Omental fat pad (tissue), 3 donors: ENCODE measurements at regions not wholly inside any gene's neighbourhood (a gene's known extent, or its start where the extent isn't known, plus 50 kb on each side); places are given as distances from the start of the nearest gene placed in this dataset.

Source experiments
- ATAC-seq: fragments of 150-250 bp; one replicate; pipeline ENCODE4 v1.9.1; 2016; ENCODE audit warnings: mild to moderate bottlenecking, moderate library complexity; ENCODE audit not compliant: low FRiP score
- DNase-seq: peaks from one replicate; pipeline ENCODE4 v3.0.0-alpha.2; 2019; ENCODE audit warnings: low spot score
- TF ChIP-seq, protein P1 (sequence below), 3 donors: fragments of 450-650 bp; IDR thresholded peaks; one replicate each; pipeline ENCODE4 v1.5.1; 2016 to 2017; ENCODE audit warnings: antibody characterized with exemption in 3 of 3, mild to moderate bottlenecking in 3 of 3, moderate library complexity in 2 of 3

GRCh38 chr2:40874380-40874779 lies 422.5 kb upstream of the SLC8A1 start:
- ATAC-seq (no peak), DNase-seq (no peak)
- TF ChIP-seq, protein P1, sequence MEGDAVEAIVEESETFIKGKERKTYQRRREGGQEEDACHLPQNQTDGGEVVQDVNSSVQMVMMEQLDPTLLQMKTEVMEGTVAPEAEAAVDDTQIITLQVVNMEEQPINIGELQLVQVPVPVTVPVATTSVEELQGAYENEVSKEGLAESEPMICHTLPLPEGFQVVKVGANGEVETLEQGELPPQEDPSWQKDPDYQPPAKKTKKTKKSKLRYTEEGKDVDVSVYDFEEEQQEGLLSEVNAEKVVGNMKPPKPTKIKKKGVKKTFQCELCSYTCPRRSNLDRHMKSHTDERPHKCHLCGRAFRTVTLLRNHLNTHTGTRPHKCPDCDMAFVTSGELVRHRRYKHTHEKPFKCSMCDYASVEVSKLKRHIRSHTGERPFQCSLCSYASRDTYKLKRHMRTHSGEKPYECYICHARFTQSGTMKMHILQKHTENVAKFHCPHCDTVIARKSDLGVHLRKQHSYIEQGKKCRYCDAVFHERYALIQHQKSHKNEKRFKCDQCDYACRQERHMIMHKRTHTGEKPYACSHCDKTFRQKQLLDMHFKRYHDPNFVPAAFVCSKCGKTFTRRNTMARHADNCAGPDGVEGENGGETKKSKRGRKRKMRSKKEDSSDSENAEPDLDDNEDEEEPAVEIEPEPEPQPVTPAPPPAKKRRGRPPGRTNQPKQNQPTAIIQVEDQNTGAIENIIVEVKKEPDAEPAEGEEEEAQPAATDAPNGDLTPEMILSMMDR (IDR thresholded peaks at IDR 0.05), result no peak

GRCh38 chr2:40877734-40878288 lies 425.9 kb upstream of the SLC8A1 start:
- ATAC-seq, result no peak
- no peak for DNase-seq
- TF ChIP-seq, protein P1 (IDR thresholded peaks at IDR 0.05), result no peak

- no peak for DNase-seq
- TF ChIP-seq, protein P1 (IDR thresholded peaks at IDR 0.05), result no peak
- no peak for ATAC-seq
Observed at GRCh38 chr2:40879305-40879704, 427.4 kb upstream of the SLC8A1 start.

DNA sequence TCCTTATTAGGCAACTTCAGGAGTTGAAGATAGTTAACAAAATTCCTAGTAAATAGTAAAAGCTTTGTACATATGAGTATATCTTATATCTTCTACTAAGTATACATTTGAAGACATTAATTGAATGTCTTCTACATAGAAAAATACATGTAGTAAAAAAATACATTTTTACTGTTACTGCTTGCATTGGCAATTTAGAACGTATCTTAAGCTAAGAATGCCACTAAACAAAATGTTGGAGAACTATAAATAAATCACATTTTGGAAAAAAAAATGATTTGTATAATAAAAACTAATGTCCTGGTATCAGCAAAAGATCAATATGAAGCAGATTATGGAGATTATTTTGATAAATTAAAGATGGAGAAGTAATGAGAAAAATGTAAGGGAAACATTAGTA lies 434.2 kb upstream of the SLC8A1 start:
- ATAC-seq (no peak), DNase-seq (no peak)
- TF ChIP-seq, protein P1 (IDR thresholded peaks at IDR 0.05), result no peak

DNA sequence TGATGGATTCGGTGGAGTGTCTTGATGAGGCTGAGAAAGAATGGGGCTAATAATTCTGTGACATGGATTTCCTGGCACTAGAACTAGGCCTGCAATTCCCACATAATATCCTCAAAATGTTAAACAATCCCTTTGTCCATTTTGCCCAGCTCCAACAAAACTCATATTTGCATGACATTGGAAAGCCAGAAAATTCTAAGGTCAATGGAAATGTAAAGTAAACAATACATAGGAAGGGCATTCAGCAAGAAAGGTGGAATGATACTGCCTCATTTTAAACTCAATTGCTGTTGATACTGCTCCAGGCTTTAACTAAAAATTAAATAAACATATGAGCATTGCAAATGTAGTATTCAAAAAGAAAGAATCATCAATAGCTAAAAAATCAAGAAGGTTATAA lies 434.8 kb upstream of the SLC8A1 start:
- TF ChIP-seq, protein P1 (IDR thresholded peaks at IDR 0.05), result no peak
- DNase-seq (no peak), ATAC-seq (no peak)

- TF ChIP-seq, protein P1 (IDR thresholded peaks at IDR 0.05), result no peak
- DNase-seq, result no peak
- no peak for ATAC-seq
Observed at GRCh38 chr2:40896358-40896757, 444.5 kb upstream of the SLC8A1 start.

- no peak for DNase-seq
- TF ChIP-seq, protein P1 (IDR thresholded peaks at IDR 0.05), result no peak
- no peak for ATAC-seq
Observed at GRCh38 chr2:40914666-40915065, 462.8 kb upstream of the SLC8A1 start.
